Sigmoid colon (tissue), 4 donors: ENCODE measurements at regions not wholly inside any gene's neighbourhood (a gene's known extent, or its start where the extent isn't known, plus 50 kb on each side); places are given as distances from the start of the nearest gene placed in this dataset.

Experiments used
- CTCF ChIP-seq, 4 experiments: fragments of 450-650 bp in 3 of 4; fragments of 200-600 bp in 1 of 4; IDR thresholded peaks; one replicate each; pipeline ENCODE4 v1.5.1; 2016 to 2019; ENCODE audit warnings: antibody characterized with exemption in 4 of 4, mild to moderate bottlenecking in 3 of 4, moderate library complexity in 2 of 4
- EP300 ChIP-seq, 4 donors: sonication (generic); formaldehyde crosslinking; IDR thresholded peaks; one replicate each; pipeline ENCODE4 v1.6.1; 2017; ENCODE audit warnings: antibody characterized with exemption in 4 of 4
- POLR2A ChIP-seq, 2 donors: fragments of 450-650 bp; IDR thresholded peaks; one replicate each; pipeline ENCODE4 v1.6.1; 2016; ENCODE audit warnings: antibody characterized with exemption in 2 of 2, mild to moderate bottlenecking in 2 of 2, moderate library complexity in 2 of 2
- POLR2AphosphoS5 ChIP-seq, 4 donors: sonication (generic); formaldehyde crosslinking; IDR thresholded peaks; one replicate each; pipeline ENCODE4 v1.6.1; 2017; ENCODE audit warnings: antibody characterized with exemption in 4 of 4

GRCh38 chr10:88181902-88182600 is 318.6 kb downstream of the PTEN start:
- TF ChIP-seq CTCF (IDR thresholded peaks at IDR 0.05), result no peak
- no peak for TF ChIP-seq POLR2A (IDR thresholded peaks at IDR 0.05)
- TF ChIP-seq EP300 (IDR thresholded peaks at IDR 0.05), result no peak
- TF ChIP-seq POLR2AphosphoS5 (IDR thresholded peaks at IDR 0.05), result no peak
